HepG2 (cell line): ENCODE measurements at regions not wholly inside any gene's neighbourhood (a gene's known extent, or its start where the extent isn't known, plus 50 kb on each side); places are given as distances from the start of the nearest gene placed in this dataset.

Experiments used
- AGO1 ChIP-seq: fragments of 200-400 bp; formaldehyde crosslinking; IDR thresholded peaks from 2 replicates; pipeline ENCODE4 v1.6.1; 2017; ENCODE audit warnings: mild to moderate bottlenecking, low read depth, low read length, moderate library complexity; ENCODE audit not compliant: poor library complexity, severe bottlenecking
- EP300 ChIP-seq, 3 experiments: sonication (generic) in 1 of 3; formaldehyde crosslinking in 1 of 3; IDR thresholded peaks; 2 replicates each; pipeline versions ENCODE4 v1.5.1 to v1.6.1; 2011 to 2020; ENCODE audit warnings: low read depth in 2 of 3, low read length in 2 of 3, borderline replicate concordance in 1 of 3, improper control_type of control experiment in 1 of 3, mild to moderate bottlenecking in 1 of 3, missing genetic modification reagents in 1 of 3, moderate library complexity in 1 of 3
- RFX5 ChIP-seq: IDR thresholded peaks from 2 replicates; pipeline ENCODE4 v1.6.1; 2011; ENCODE audit warnings: low read depth, low read length, improper control_type of control experiment
- YY1 ChIP-seq: IDR thresholded peaks from 2 replicates; pipeline ENCODE4 v1.6.1; 2011; ENCODE audit warnings: low read length, low read depth, moderate library complexity, mild to moderate bottlenecking; ENCODE audit not compliant: insufficient read depth, insufficient replicate concordance
- ZFYVE20 ChIP-seq: sonication (generic); formaldehyde crosslinking; IDR thresholded peaks from 2 replicates; pipeline ENCODE4 v1.8.0; 2023; ENCODE audit warnings: low read depth, mild to moderate bottlenecking, moderate library complexity, missing genetic modification reagents, borderline replicate concordance
- ZNF552 ChIP-seq: sonication (generic); formaldehyde crosslinking; IDR thresholded peaks from 2 replicates; pipeline ENCODE4 v1.9.0; 2022; ENCODE audit warnings: missing genetic modification reagents, mild to moderate bottlenecking, borderline replicate concordance
- TF ChIP-seq, protein P1 (sequence below): sonication (generic); formaldehyde crosslinking; IDR thresholded peaks from 2 replicates; pipeline ENCODE4 v1.5.0; 2020; ENCODE audit warnings: mild to moderate bottlenecking, missing genetic modification reagents, moderate library complexity
- TF ChIP-seq, protein P2 (sequence below): conservative IDR thresholded peaks from 2 replicates; pipeline ENCODE4 v1.6.1; 2018; ENCODE audit warnings: missing genetic modification reagents
- TF ChIP-seq, protein P3 (sequence below): sonication (generic); formaldehyde crosslinking; IDR thresholded peaks from 2 replicates; pipeline ENCODE4 v1.5.0; 2020; ENCODE audit warnings: missing genetic modification reagents, mild to moderate bottlenecking, borderline replicate concordance

DNA sequence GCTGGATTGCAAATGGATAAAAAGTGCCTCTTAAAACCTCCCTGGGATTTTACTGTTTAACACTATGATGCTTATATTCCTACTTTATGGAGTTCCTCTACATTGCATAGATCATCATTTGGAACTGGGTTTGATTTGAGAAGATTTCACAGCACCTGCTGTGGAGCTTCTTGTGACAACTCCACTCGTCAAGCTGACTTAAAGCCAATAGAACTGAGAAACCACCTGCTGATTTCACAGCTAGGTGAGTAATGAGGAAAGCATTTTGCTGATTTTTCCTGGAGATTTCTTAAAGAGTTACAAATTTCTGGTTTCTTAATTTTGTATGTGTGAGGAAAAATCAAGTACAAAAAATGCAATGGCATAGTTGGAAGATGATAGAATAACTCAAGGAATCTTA lies 739.1 kb upstream of the LRRTM1 start:
- TF ChIP-seq ZFYVE20 (CRISPR knock-in tag) = no peak
- TF ChIP-seq, protein P1, sequence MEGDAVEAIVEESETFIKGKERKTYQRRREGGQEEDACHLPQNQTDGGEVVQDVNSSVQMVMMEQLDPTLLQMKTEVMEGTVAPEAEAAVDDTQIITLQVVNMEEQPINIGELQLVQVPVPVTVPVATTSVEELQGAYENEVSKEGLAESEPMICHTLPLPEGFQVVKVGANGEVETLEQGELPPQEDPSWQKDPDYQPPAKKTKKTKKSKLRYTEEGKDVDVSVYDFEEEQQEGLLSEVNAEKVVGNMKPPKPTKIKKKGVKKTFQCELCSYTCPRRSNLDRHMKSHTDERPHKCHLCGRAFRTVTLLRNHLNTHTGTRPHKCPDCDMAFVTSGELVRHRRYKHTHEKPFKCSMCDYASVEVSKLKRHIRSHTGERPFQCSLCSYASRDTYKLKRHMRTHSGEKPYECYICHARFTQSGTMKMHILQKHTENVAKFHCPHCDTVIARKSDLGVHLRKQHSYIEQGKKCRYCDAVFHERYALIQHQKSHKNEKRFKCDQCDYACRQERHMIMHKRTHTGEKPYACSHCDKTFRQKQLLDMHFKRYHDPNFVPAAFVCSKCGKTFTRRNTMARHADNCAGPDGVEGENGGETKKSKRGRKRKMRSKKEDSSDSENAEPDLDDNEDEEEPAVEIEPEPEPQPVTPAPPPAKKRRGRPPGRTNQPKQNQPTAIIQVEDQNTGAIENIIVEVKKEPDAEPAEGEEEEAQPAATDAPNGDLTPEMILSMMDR (CRISPR knock-in tag) = no peak
- TF ChIP-seq AGO1 = no peak
- TF ChIP-seq YY1 = no peak
- TF ChIP-seq RFX5 = no peak
- no peak for TF ChIP-seq EP300 (IDR thresholded peaks at IDR 0.05; ENCODE audit: low read depth in 2 of 2, low read length in 2 of 2)
- TF ChIP-seq EP300 (CRISPR knock-in tag; IDR thresholded peaks at IDR 0.05; ENCODE audit: borderline replicate concordance) = no peak
- TF ChIP-seq, protein P2, sequence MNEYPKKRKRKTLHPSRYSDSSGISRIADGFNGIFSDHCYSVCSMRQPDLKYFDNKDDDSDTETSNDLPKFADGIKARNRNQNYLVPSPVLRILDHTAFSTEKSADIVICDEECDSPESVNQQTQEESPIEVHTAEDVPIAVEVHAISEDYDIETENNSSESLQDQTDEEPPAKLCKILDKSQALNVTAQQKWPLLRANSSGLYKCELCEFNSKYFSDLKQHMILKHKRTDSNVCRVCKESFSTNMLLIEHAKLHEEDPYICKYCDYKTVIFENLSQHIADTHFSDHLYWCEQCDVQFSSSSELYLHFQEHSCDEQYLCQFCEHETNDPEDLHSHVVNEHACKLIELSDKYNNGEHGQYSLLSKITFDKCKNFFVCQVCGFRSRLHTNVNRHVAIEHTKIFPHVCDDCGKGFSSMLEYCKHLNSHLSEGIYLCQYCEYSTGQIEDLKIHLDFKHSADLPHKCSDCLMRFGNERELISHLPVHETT (CRISPR knock-in tag) = no peak
- TF ChIP-seq, protein P3, sequence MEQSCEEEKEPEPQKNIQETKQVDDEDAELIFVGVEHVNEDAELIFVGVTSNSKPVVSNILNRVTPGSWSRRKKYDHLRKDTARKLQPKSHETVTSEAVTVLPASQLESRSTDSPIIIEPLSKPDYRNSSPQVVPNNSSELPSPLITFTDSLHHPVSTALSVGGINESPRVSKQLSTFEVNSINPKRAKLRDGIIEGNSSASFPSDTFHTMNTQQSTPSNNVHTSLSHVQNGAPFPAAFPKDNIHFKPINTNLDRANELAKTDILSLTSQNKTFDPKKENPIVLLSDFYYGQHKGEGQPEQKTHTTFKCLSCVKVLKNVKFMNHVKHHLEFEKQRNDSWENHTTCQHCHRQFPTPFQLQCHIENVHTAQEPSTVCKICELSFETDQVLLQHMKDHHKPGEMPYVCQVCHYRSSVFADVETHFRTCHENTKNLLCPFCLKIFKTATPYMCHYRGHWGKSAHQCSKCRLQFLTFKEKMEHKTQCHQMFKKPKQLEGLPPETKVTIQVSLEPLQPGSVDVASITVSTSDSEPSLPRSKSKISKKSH (CRISPR knock-in tag) = no peak
- TF ChIP-seq ZNF552 (CRISPR knock-in tag) = no peak
